Midbrain (tissue), 1 donor: ENCODE measurements at regions not wholly inside any gene's neighbourhood (a gene's known extent, or its start where the extent isn't known, plus 50 kb on each side); places are given as distances from the start of the nearest gene placed in this dataset.

Source experiments
- DNase-seq: peaks from one replicate; lab custom pipeline; 2025; lab: John Stamatoyannopoulos, UW

DNA sequence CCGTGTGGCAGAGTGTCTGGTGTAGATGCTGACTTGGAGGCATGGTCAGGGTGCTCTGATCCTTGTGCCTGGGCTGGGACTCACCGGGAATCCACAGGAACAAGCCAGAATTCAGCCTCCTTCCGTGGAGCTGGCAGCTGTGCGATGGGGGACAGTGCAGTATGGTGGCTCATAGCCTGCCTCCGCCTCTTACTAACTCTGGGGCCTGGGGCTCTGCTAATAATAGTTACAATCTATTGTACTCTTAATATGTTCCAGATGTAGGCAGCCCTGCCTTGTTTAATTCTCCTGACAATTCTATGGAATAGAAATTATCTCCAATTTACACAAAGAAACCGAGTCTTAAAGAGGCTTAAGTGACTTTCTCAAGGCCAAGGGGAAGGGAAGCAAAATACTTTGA, 77.6 kb downstream of the PCDH1 start:
- DNase-seq: no peak

DNA sequence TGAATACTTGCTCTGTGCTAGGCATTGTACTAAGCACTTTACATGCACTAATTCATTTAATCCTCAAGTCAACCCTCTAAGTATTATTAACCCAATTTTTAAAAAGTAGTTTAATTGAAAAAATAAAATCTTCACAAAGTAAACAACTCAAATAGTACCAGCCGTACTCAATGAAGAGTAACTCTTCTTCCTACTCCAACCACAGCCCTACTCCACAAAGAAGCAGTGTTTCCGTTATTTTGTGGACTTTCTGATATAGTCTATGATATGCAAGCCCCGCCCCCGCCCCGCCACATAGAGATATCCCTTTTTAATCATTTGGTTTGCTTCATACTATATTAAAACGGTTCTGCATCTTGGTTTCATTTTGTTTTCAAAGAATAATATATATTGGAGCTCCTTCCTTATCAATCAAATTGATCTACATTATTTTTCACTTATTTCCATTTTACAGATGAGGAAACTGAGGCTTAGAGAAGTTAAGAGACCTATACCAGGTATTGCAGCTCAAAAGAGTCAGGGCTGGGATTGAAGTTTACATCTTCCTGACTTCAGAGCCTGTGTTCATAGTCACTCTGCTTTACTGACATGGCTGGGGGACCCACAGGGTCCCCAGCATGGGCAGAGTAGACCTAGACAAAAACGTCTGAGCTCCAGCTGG, 78.6 kb downstream of the PCDH1 start:
- DNase-seq: no peak

DNA sequence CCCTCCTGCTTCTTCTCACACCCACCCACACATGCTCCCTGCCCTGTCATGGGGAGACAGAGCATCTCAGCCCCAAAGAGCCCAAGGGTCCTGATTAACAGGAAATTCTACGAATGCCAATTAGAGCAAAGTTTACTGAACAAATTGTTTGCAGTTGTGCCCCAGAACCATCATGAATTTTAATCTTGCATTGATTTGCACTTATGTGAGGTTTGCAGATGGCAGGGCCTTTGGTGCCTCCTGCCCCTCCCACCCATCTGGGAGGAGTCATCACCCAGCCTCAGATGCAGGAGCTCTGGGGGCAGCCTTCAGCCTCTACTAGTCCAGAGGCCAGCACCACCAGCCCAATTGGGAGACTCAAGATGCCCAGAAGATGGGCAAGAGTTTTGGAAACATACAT, 80.8 kb downstream of the PCDH1 start:
- no peak for DNase-seq

DNA sequence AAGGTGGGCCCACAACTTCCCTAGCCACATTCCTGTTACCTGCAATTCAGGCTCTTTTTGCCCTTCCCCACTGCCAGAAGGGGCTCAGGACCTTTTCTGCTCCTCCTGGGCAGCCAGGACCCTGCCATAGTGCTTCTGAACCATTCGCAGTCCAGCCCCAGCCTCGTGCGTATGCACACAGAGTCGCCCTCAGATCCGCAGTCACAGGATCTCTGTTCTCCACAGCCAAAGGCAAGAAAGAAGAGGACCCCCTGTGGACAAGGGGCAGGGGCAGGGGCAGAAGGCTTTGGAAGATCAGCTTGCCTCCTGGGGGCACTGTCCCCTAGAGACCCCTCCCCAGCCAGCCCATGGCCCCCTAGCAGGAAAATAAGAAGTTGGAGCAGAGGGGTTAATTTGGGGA, 82.8 kb downstream of the PCDH1 start:
- DNase-seq: no peak

DNA sequence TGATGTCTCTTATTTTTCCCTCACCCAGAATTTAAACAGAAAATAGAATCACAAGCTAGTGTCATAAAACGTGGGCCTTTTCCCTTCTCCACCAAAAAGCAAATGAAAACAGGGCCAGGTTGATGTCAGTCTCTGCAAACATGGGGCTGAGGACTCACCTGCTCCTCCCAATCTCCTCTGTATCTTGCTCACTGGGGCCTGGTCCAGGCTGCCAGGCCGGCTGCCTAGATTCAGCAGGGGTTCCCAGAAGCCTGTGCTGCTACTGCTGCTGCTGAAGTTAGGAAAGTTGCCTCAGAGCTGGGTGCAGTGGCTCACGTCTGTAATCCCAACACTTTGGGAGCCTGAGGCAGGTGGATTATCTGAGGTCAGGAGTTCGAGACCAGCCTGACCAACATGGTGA, 84.3 kb downstream of the PCDH1 start:
- no peak for DNase-seq

DNA sequence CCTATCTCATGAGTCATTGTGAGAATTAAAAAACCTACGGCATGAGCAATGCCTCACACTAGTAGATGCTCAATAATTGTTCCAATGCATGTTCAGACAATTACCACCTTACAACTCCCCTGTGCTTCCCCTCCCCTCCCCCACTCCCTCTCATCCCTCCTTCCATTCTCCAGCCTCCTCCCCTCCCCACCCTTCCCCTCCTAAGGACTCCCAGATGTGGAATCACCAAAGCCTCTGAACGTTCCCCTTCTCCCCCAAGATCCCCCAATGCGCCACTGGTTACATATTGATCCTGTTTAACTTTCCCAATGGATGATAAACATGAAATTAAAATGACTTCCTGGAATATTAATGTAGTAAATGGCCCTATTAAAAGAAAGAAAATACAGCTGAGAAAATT, 84.8 kb downstream of the PCDH1 start:
- no peak for DNase-seq

DNA sequence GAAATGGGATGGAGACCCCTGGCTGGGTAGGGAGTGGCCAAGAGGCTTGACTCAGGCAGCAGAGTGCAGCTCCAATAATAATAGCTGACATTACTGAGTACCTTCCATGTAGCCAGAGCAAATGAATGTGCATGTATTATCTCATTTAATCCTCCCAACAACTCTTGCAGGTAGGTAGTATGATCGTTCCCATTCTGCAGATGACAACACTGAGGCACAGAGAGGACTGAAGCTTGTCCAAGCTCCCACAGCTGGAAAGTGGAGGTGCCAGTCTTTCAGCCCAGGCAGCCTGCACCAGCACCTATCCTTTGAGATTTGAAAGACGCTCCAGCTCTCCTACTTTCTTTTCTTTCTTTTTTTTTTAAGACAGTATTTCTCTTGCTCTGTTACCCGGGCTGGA, 87.6 kb downstream of the PCDH1 start:
- no peak for DNase-seq

DNA sequence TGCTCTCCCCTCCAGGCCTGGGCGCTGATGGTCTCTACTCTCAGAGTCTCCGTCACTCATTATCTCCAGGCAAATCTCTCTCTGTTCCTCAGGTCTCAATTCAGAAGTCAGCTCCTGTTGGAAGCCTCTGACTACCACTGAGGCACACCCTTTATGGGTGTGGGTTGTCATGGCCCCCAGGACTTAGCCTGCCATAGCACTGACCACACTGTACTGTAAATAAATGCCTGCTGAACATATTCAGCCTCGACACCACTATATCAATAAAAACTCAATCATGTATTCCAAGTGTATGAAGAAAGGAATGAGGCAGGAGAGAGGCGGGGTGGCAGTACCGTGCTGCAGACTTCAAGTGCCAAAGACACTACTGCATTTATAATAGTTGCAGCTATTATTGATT, 88.9 kb downstream of the PCDH1 start:
- no peak for DNase-seq

DNA sequence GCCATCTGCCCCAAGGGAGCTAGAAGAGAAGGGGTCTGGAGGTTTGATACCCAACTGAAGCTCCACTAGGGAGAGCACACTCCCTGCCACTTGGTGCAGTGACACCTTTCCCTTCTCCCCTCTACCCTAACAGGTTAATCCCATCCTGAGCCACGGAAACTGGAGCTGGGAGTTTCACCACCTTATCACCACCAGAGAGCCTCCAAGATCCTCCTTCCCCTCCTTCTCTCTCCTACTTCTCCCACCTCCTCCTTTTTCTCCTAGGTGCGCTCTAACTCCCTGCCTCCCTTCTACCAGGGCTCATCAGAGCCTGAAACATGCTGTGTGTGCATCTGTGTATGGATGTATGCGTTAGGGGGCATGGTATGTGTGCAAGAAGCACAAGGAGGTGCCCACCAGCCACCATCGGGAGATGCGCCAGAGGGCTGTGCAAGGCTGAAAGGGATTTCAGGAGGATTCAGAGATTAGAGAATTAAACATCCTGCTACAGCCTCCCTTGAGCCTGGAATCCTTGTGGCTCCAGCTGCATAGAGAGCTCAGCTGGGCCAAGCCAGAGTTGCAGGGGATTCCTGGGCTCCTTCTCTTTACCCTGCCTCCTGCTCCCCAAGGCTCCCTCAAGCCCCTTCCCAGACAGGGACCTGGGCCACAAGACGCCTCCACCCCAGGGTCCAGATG, 89.8 kb downstream of the PCDH1 start:
- no peak for DNase-seq

DNA sequence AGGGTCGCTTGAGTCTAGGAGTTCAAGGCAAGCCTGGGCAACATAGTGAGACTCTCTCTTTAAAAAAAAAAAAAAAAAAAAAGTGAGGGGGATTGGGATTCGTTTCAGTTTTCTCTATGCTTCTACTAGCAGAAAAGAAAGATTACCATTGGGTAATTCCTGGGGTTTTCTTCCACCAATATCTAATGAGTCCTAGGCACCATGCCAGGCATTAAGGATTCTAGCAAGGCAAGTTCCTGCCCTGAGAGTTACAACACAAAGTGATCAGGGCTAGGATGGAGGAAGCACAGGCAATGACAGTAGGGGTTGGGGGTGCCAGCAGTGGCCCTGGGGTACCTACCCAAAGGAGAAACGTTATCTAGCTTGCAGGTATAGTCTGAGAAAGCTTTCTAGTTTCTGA, 90.8 kb downstream of the PCDH1 start:
- DNase-seq: no peak

DNA sequence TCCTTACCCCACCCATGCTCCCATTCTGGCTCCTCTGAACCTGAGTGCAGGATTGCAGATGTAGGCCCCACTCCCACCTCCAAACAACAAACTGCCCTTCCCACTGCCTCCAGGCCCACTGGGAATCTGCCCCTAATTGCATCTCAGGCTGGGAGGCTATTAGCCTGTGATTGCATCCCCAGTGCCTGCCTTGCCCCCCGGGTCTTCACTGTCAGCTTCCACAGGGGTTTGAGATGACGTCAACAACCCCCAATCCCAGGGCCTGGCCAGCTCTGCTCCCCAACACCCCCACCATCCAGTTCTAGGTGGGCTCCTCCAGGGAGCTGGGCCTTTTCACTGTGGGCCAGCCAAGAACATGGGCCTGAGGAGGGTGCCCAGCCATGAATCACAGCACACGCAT, 91.5 kb downstream of the PCDH1 start:
- DNase-seq: no peak

DNA sequence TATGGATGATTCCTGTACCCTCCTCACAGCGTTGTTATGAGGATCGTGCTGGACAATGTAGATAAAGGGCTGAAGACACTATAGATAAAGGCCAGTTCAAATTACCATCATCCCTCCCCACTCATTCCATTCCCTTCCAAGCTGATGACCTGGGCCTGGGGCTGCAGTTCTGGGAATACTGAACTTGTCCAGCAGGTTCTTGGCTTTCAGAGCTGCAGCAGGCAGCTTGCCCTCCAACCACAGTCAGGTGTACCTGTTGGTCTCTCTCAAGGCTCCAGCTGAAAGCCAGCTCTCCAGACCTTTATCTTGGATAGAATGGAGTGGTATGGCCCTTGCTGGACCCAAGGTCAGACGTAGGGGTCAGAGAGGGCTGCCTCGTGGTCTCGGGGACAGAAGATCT, 92.5 kb downstream of the PCDH1 start:
- no peak for DNase-seq

DNA sequence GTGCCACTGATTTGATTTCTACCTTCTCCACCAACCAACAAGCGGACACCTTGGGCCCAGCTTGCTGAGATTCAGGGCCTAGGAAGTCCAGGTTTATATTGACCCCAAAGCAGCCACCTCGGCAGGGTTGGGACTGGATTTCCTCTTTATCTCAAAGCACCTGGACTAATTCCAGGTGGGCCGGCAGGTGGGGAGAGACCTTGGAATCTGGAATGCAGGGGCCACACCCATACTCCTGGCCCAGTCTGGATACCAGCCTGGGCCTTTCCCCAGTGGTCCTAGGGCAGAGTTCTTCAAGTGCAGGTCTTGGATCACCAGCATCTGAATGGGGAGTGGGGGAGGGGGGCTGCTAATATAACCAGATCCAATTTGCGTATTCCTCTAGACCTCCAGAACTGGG, 93.1 kb downstream of the PCDH1 start:
- DNase-seq: no peak

DNA sequence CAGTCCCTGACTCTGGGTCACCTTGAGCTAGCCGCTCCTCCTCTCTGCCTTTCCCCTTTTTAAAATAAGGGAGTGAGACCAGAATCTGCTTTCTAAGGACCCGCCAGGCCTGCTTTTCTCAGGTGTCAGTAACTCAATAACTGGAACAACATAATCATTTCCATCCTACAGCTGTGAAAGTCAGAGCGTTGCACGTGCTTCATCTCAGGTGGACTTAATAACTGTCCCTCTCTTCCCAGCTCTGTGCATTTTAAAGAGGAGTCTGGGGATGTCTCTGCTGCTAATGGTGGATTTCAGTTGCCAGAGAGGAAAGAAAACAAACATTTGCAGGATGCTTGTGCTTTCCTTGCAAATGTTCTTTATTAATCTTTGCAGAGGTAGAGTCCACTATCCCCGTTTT, 93.7 kb downstream of the PCDH1 start:
- no peak for DNase-seq

DNA sequence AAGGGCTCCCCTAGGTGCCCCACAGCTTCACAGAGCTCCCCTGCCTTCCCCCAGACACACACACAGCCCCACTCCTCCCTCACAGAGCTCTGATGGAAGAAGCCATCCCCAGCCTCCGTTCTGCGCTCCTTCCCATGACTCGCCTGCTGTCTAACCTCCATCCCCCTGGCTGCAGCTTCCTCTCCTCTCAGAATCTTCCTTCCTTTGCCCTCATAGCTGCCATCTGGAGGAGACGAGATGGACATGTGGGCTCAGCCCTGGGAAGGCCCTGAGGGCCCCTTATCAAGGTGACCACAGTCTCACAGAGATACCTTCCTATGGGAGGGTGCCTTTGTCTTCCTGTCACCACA, 94.3 kb downstream of the PCDH1 start:
- DNase-seq: no peak

DNA sequence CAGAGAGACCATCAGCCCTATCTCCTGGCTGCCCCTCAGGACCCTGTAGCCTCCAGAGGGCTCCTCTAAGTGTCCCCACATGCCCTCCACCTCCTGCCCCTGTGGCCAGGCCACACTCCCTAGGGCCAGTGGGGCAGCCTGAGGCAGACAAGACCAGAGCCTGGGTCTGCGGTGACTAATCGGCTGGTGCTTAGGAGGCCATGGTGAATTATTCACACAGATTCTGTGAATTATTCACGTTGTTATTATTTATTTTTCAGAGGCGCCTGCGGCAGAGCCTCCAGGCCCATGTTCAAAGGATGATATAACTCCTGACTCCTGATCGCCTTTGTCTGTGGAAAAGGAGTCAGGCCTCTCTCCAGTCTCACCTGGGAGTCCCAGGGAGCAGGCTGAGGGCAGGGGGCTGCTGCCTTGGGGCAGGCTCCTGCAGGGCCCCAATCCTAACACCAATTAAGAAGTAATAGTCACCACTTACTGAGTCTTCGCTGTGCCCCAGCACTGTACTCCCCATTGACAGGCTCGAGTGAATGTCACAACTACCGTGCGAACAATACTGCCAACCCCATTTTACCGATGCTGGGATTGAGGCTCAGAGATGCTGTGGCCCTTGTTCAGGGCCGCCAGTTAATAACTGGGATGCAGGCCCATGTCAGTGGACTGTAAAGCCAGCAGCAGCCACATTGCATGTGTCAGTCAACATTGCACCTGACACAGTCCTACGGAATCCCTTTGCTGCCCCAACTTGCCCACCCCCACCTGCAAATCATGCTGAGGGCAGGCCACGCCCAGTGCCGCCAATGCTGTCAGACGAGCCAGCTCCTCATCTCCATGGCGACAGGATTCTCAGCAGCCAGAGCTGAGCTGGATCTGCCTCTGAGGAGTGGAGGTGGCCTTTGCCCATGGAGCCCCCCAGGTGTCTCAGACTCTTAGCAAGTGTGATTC, 94.9 kb downstream of the PCDH1 start:
- DNase-seq: no peak

DNA sequence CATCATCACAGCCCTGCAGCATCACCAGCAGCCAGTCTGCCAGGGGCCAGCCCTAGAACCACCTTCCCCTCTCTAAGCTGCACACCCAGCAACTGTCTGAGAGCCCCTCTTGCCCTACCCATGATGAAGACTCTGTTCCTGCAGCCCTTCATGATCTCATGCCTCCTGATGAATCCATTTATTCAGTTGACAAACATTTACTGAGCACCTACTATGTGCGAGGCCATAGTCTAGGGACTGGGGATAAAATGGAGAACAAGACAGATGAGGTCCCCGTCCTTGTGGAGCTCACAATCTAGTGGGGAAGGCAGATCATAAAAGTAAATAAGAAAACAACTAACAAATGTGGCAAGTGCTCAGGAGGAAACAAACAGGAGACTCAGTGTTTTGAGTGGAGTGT, 96.3 kb downstream of the PCDH1 start:
- DNase-seq: no peak

DNA sequence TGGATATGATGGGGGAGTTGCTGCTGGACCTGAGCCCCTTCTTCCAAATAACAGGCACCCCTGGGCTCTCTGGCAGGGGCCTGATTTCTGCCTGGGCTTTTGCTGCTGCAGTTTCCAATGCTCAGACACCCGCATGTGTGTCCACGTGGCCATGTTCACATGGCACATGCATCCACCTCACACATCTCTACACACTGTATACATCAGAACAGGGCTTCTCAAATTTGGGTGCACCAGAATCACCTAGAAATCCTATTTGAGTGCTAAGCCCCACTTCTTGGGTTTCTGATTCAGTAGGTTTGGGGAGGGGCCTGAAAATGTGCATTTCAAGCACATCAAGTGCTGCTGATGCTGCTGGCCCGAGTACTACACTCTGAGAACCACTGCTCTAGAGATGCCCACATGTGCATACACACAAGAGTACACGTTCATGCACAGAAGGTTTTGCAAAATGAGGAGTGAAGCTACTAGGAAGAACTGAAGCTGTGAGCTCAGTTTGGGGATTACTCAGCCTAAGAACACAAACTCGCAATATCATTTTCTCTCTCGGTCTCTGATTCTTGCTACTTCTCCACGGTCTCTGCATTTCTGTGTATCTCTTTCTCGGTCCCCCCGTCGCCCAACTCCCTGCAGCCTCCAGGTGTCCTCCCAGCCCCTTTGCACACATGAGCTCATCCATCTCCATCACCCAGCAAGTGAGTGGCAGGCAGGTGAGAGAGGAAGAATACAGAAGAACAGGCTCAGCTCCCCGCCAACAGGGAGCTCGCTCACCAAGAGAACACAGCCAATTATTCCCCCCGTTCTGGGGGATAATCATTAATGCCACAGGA, 97.0 kb downstream of the PCDH1 start:
- DNase-seq: no peak

DNA sequence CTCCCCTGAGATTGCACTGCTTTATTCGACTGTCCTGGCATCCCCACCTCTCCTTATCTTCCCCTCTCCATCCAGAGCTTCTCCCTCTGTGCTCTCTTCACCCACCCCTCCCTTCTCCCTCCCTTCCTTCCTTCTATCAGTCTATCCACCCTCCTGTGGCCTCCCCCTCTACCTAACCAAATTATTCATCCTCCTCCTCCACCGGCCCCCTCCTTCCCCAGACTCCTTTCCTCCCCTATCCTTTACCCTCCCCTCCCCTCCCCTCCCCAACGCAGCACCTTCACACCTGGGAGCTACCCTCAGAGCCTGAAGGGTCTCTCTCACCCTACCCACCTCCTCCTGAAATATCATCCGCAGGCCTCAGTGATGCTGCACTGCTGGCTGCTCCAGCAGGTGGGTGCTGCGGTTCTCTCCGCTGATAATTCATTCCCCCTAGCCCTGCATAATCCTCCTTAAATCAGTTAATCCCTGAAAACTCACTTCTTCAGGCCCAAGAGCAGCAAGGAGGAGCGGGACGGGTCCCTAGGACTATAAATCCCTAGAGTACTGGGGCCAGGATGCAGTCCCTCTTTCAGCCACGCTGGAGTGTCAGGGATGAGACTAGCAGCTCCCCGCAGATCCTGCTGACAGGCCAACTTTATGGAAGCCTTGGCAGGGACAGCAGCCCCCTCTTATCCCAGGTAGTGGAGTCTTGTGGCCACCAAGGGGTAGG, 97.8 kb downstream of the PCDH1 start:
- no peak for DNase-seq

DNA sequence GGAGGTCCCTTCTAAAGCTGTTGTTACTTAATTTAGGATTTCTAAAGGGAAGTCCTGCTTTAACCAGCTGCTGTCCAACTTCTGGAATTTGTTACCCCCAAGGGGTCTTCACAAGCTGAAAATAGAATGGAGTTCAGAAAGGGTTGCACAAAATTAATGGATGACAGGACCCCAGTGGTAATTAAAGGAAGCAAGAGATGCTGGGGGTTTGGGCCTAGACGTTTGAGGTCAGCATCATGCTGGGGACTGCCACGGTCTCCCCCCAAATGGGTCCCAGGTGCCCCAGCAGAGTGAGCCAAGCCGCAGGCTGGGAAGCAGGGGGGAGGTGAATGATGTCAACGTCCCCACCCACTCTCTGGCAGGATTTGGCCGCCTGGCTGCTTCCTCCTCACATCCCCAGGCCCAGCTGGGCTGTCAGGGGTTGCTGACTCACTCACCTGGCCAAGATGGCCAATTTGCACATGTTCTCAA, 97.5 kb upstream of the ARAP3 start:
- no peak for DNase-seq

DNA sequence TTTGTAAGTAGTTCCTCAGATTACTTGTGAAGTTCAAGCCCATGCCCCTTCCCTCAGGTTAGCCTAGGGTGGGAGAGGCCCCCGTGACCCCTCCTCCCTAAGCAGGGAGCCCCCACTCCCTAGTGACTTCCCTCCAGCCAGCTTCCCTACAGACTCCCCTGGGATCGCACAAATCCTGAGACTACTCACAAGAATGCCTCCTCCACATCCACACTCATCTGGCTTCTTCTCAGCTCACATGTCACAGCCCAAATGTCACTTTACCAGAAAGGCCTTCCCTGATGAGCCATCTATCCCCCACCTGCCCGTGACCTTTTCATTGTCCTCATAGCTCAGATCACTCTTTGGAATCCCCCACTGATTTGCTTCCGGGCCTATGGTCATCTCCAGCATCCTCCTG, 96.7 kb upstream of the ARAP3 start:
- no peak for DNase-seq

DNA sequence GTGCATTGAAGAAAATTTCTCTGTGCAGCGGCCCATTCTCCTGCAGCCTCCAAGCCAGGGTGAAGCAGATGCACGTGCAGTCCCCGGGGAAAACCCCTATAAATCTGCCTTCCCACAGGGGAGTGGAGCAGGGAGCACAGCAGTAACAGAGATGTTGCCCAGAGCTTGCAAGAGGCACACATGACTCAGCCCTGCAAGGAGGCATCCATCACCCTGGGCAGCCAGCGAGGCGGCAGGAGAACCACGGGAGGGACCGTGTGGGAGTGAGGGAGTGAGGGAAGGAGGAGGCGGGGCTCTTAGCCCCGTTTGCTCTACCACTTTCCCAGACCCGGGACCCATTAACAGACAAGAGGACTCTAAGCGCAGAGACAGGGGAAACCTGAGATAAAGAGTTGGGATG, 96.2 kb upstream of the ARAP3 start:
- DNase-seq: no peak
